Osteocyte (in vitro differentiated cells): ENCODE measurements at regions not wholly inside any gene's neighbourhood (a gene's known extent, or its start where the extent isn't known, plus 50 kb on each side); places are given as distances from the start of the nearest gene placed in this dataset.

ENCODE experiments used
- DNase-seq: peaks from one replicate; pipeline ENCODE4 v3.0.0; 2021; ENCODE audit warnings: mixed read lengths; ENCODE audit not compliant: unreplicated experiment; ENCODE audit errors: extremely low spot score
- H3K27ac Mint-ChIP-seq: one replicate; pipeline ENCODE4 v1.8.0; 2021; ENCODE audit warnings: mild to moderate bottlenecking, mixed read lengths; ENCODE audit not compliant: unreplicated experiment
- H3K27me3 Mint-ChIP-seq: one replicate; pipeline ENCODE4 v1.8.0; 2021; ENCODE audit warnings: mixed read lengths; ENCODE audit not compliant: unreplicated experiment
- H3K36me3 Mint-ChIP-seq: one replicate; pipeline ENCODE4 v1.8.0; 2021; ENCODE audit warnings: mixed read lengths; ENCODE audit not compliant: unreplicated experiment
- H3K4me1 Mint-ChIP-seq: one replicate; pipeline ENCODE4 v1.8.0; 2021; ENCODE audit warnings: mixed read lengths; ENCODE audit not compliant: unreplicated experiment
- H3K4me3 Mint-ChIP-seq: one replicate; pipeline ENCODE4 v1.8.0; 2021; ENCODE audit warnings: mild to moderate bottlenecking, moderate library complexity, mixed read lengths; ENCODE audit not compliant: unreplicated experiment
- H3K9me3 Mint-ChIP-seq: one replicate; pipeline ENCODE4 v1.8.0; 2021; ENCODE audit warnings: mixed read lengths; ENCODE audit not compliant: unreplicated experiment
- CTCF ChIP-seq: fragments of 200-600 bp; sonication (generic); IDR thresholded peaks from 2 replicates; pipeline ENCODE4 v1.5.0; 2021; ENCODE audit warnings: antibody characterized with exemption, mild to moderate bottlenecking, moderate library complexity

- Mint-ChIP-seq H3K36me3 (no peaks in the 10 kb centered on the region), H3K4me3 (no peak overlapping the region), H3K9me3 (peaks cover 11% of the 10 kb centered on the region), H3K27ac (no peak overlapping the region), H3K4me1 (peaks cover 6% of the 10 kb centered on the region), H3K27me3 (no peaks in the 10 kb centered on the region)
- no peak for TF ChIP-seq CTCF
- no peak for DNase-seq
Measured at GRCh38 chr13:37429976-37430375, 168.6 kb downstream of the POSTN start.

GRCh38 chr13:37427843-37428494 lies 170.6 kb downstream of the POSTN start:
- Mint-ChIP-seq H3K27ac (no peak overlapping the region), H3K4me3 (no peak overlapping the region), H3K4me1 (peaks cover 6% of the 10 kb centered on the region), H3K27me3 (no peaks in the 10 kb centered on the region), H3K9me3 (peaks cover 20% of the 10 kb centered on the region), H3K36me3 (no peaks in the 10 kb centered on the region)
- TF ChIP-seq CTCF, result peak; percentile 11
- DNase-seq, result no peak

GRCh38 chr13:37418490-37418889 lies 180.1 kb downstream of the POSTN start:
- no peak for TF ChIP-seq CTCF
- Mint-ChIP-seq H3K4me1 (peaks cover 26% of the 10 kb centered on the region), H3K27me3 (no peaks in the 10 kb centered on the region), H3K36me3 (peaks cover 2% of the 10 kb centered on the region), H3K9me3 (peaks cover 8% of the 10 kb centered on the region), H3K27ac (no peak overlapping the region), H3K4me3 (no peak overlapping the region)
- no peak for DNase-seq

GRCh38 chr13:37417060-37417441 lies 181.5 kb downstream of the POSTN start:
- no peak overlapping the region for H3K27ac Mint-ChIP-seq
- DNase-seq, result no peak
- peaks cover 37% of the 10 kb centered on the region for H3K4me1 Mint-ChIP-seq
- H3K36me3 Mint-ChIP-seq, result peaks cover 2% of the 10 kb centered on the region
- H3K9me3 Mint-ChIP-seq, result peaks cover 8% of the 10 kb centered on the region
- no peak overlapping the region for H3K4me3 Mint-ChIP-seq
- no peaks in the 10 kb centered on the region for H3K27me3 Mint-ChIP-seq
- no peak for TF ChIP-seq CTCF

- H3K27ac Mint-ChIP-seq, result no peak overlapping the region
- no peaks in the 10 kb centered on the region for H3K27me3 Mint-ChIP-seq
- TF ChIP-seq CTCF, result no peak
- peaks cover 8% of the 10 kb centered on the region for H3K9me3 Mint-ChIP-seq
- peaks cover 41% of the 10 kb centered on the region for H3K4me1 Mint-ChIP-seq
- DNase-seq, result no peak
- no peak overlapping the region for H3K4me3 Mint-ChIP-seq
- H3K36me3 Mint-ChIP-seq, result peaks cover 2% of the 10 kb centered on the region
Measured at GRCh38 chr13:37416291-37417059, 182.1 kb downstream of the POSTN start.
